Ovary (tissue), 3 donors: ENCODE measurements at regions not wholly inside any gene's neighbourhood (a gene's known extent, or its start where the extent isn't known, plus 50 kb on each side); places are given as distances from the start of the nearest gene placed in this dataset.

Experiments used
- CTCF ChIP-seq, 3 donors: fragments of 450-650 bp in 2 of 3; fragments of 200-600 bp in 1 of 3; IDR thresholded peaks; one replicate each; pipeline versions ENCODE4 v1.5.1 to v1.8.0; 2016 to 2022; ENCODE audit warnings: antibody characterized with exemption in 3 of 3, mild to moderate bottlenecking in 1 of 3
- EP300 ChIP-seq: sonication (generic); formaldehyde crosslinking; IDR thresholded peaks from one replicate; pipeline ENCODE4 v1.6.1; 2017; ENCODE audit warnings: antibody characterized with exemption
- POLR2A ChIP-seq: fragments of 450-650 bp; IDR thresholded peaks from one replicate; pipeline ENCODE4 v1.6.1; 2017; ENCODE audit warnings: antibody characterized with exemption, mild to moderate bottlenecking, moderate library complexity
- donor health status: DM: no; HTN: no; CAD: no.

GRCh38 chr5:125249400-125249799 is 503.0 kb upstream of the ZNF608 start:
- TF ChIP-seq POLR2A (no peak), CTCF (IDR thresholded peaks at IDR 0.05) (no peak), EP300 (no peak)
